H1 (cell line): ENCODE measurements at regions not wholly inside any gene's neighbourhood (a gene's known extent, or its start where the extent isn't known, plus 50 kb on each side); places are given as distances from the start of the nearest gene placed in this dataset.

ENCODE experiments used
- CTCF ChIA-PET: fragments of 300-600 bp; sonication (Branson Sonifier 250); formaldehyde crosslinking; loops from one replicate; lab custom pipeline; 2021; ENCODE audit not compliant: partially characterized antibody; lab: Charles Lee
- POLR2A ChIA-PET: fragments of 300-600 bp; sonication (Branson Sonifier 250); formaldehyde crosslinking; loops from one replicate; lab custom pipeline; 2021; ENCODE audit warnings: inconsistent platforms; ENCODE audit not compliant: partially characterized antibody; lab: Charles Lee
- DNase-seq, 2 experiments: peaks; one replicate each; pipeline versions ENCODE4 v3.0.0 to v3.0.0-alpha.2; 2010 to 2022; ENCODE audit warnings: low spot score in 2 of 2, low read depth in 1 of 2, mixed read lengths in 1 of 2
- FAIRE-seq: peaks from 2 replicates; lab custom pipeline; 2011; peaks lifted over from hg19 to GRCh38; lab: Jason Lieb, UNC
- H2AFZ ChIP-seq: 2 replicates; pipeline ENCODE4 v1.8.1; 2012; ENCODE audit warnings: low read length, inconsistent platforms
- H2AK5ac ChIP-seq: 2 replicates; pipeline ENCODE4 v1.6.1; 2013; ENCODE audit warnings: low read depth, low read length
- H2BK120ac ChIP-seq: replicated peaks from 2 replicates; pipeline ENCODE3; 2013; ENCODE audit warnings: low read depth, low read length, inconsistent platforms
- H2BK12ac ChIP-seq: 2 replicates; pipeline ENCODE4 v1.6.1; 2013; ENCODE audit warnings: low read depth, low read length
- H2BK15ac ChIP-seq: 2 replicates; pipeline ENCODE4 v1.6.1; 2013; ENCODE audit warnings: low read length
- H2BK20ac ChIP-seq: 2 replicates; pipeline ENCODE4 v1.6.1; 2013; ENCODE audit warnings: low read length
- H2BK5ac ChIP-seq: 2 replicates; pipeline ENCODE4 v1.6.1; 2013; ENCODE audit warnings: low read depth, low read length
- H3K14ac ChIP-seq: 2 replicates; pipeline ENCODE4 v1.6.1; 2013; ENCODE audit warnings: inconsistent platforms; ENCODE audit not compliant: insufficient read length
- H3K18ac ChIP-seq: 2 replicates; pipeline ENCODE4 v1.6.1; 2013; ENCODE audit warnings: low read length; ENCODE audit errors: extremely low read depth
- H3K23ac ChIP-seq: 2 replicates; pipeline ENCODE4 v1.6.1; 2013; ENCODE audit warnings: inconsistent platforms; ENCODE audit not compliant: insufficient read length
- H3K23me2 ChIP-seq: 2 replicates; pipeline ENCODE4 v1.6.1; 2013; ENCODE audit warnings: low read depth, low read length
- H3K27ac ChIP-seq: 2 replicates; pipeline ENCODE4 v1.6.1; 2011; ENCODE audit warnings: low read depth, low read length, inconsistent platforms
- H3K27me3 ChIP-seq, 4 experiments: replicated peaks in 1 of 4; 1 replicate in 1 of 4; 2 replicates in 3 of 4; pipeline versions ENCODE4 v1.6.1 to v1.8.1; 2011 to 2013; ENCODE audit warnings: low read length in 3 of 4, mild to moderate bottlenecking in 3 of 4, inconsistent platforms in 2 of 4, mixed read lengths in 2 of 4, moderate library complexity in 1 of 4; ENCODE audit not compliant: control insufficient read depth in 3 of 4, insufficient read depth in 3 of 4; ENCODE audit errors: extremely low read depth in 1 of 4
- H3K36me3 ChIP-seq, 4 experiments: 2 replicates each; pipeline versions ENCODE4 v1.6.1 to v1.8.1; 2011 to 2013; ENCODE audit warnings: mild to moderate bottlenecking in 4 of 4, low read length in 3 of 4, moderate library complexity in 2 of 4, control low read depth in 1 of 4, inconsistent platforms in 1 of 4; ENCODE audit not compliant: insufficient read depth in 4 of 4, control insufficient read depth in 2 of 4
- H3K4ac ChIP-seq: replicated peaks from 2 replicates; pipeline ENCODE3; 2013; ENCODE audit warnings: low read length, low read depth, mixed read lengths, inconsistent platforms; ENCODE audit not compliant: insufficient read length
- H3K4me1 ChIP-seq, 4 experiments: replicated peaks in 1 of 4; 1 replicate in 1 of 4; 2 replicates in 3 of 4; pipeline versions ENCODE4 v1.6.1 to v1.8.1; 2011 to 2013; ENCODE audit warnings: low read length in 3 of 4, inconsistent platforms in 2 of 4, mixed read lengths in 1 of 4; ENCODE audit not compliant: insufficient read depth in 4 of 4, control insufficient read depth in 3 of 4
- H3K4me2 ChIP-seq, 2 experiments: 2 replicates each; pipeline versions ENCODE4 v1.6.1 to v1.8.1; 2011 to 2013; ENCODE audit warnings: low read depth in 2 of 2, low read length in 2 of 2, control low read depth in 1 of 2, inconsistent platforms in 1 of 2, mild to moderate bottlenecking in 1 of 2; ENCODE audit not compliant: insufficient read depth in 1 of 2
- H3K4me3 ChIP-seq, 4 experiments: fragments of 200-600, 300-600 bp in 1 of 4; sonication (generic), shearing (Covaris generic), sonication (Bioruptor Twin) in 1 of 4; 2 replicates each; pipeline versions ENCODE4 v1.5.1 to v1.8.1; 2011 to 2016; ENCODE audit warnings: low read length in 4 of 4, low read depth in 3 of 4, control low read depth in 2 of 4, inconsistent platforms in 2 of 4, mild to moderate bottlenecking in 2 of 4, mixed read lengths in 1 of 4, moderate library complexity in 1 of 4; ENCODE audit not compliant: insufficient read depth in 2 of 4; ENCODE audit errors: extremely low read depth in 1 of 4
- H3K56ac ChIP-seq: replicated peaks from 2 replicates; pipeline ENCODE3; 2013; ENCODE audit warnings: low read depth, mild to moderate bottlenecking, mixed read lengths, low read length, inconsistent platforms; ENCODE audit not compliant: insufficient read length
- H3K79me1 ChIP-seq: 2 replicates; pipeline ENCODE4 v1.6.1; 2013; ENCODE audit warnings: low read depth, low read length, control low read depth
- H3K79me2 ChIP-seq, 2 experiments: 2 replicates each; pipeline versions ENCODE4 v1.6.1 to v1.8.1; 2012 to 2013; ENCODE audit warnings: low read length in 2 of 2, mild to moderate bottlenecking in 2 of 2, inconsistent platforms in 1 of 2; ENCODE audit not compliant: insufficient read depth in 2 of 2, control insufficient read depth in 1 of 2
- H3K9ac ChIP-seq, 4 experiments: replicated peaks in 1 of 4; 1 replicate in 1 of 4; 2 replicates in 3 of 4; pipeline versions ENCODE4 v1.6.1 to v1.8.1; 2011 to 2013; ENCODE audit warnings: low read depth in 3 of 4, low read length in 3 of 4, control low read depth in 2 of 4, mild to moderate bottlenecking in 2 of 4, moderate library complexity in 2 of 4, inconsistent platforms in 1 of 4; ENCODE audit errors: extremely low read depth in 1 of 4
- H3K9me3 ChIP-seq, 2 experiments: 2 replicates each; pipeline versions ENCODE4 v1.6.1 to v1.8.1; 2012 to 2013; ENCODE audit warnings: mild to moderate bottlenecking in 2 of 2, moderate library complexity in 2 of 2, control low read depth in 1 of 2, inconsistent platforms in 1 of 2, low read depth in 1 of 2, low read length in 1 of 2, mixed read lengths in 1 of 2; ENCODE audit not compliant: insufficient read depth in 2 of 2
- H4K20me1 ChIP-seq, 2 experiments: replicated peaks in 1 of 2; 2 replicates each; pipeline versions ENCODE3 to v1.8.1; 2011 to 2013; ENCODE audit warnings: inconsistent platforms in 2 of 2, low read length in 2 of 2, mild to moderate bottlenecking in 1 of 2; ENCODE audit not compliant: insufficient read depth in 2 of 2, control insufficient read depth in 1 of 2
- H4K5ac ChIP-seq: 2 replicates; pipeline ENCODE4 v1.6.1; 2013; ENCODE audit warnings: low read length, low read depth, mixed read lengths, inconsistent platforms; ENCODE audit not compliant: insufficient read length
- H4K8ac ChIP-seq: 2 replicates; pipeline ENCODE4 v1.8.0; 2013; ENCODE audit warnings: mild to moderate bottlenecking, moderate library complexity, low read length, inconsistent platforms; ENCODE audit not compliant: insufficient read depth; ENCODE audit errors: extremely low read depth
- H4K91ac ChIP-seq: replicated peaks from 2 replicates; pipeline ENCODE3; 2013; ENCODE audit warnings: low read length, mixed read lengths, inconsistent platforms; ENCODE audit not compliant: insufficient read length
- BCL11A ChIP-seq, 2 experiments: IDR thresholded peaks; one replicate each; pipeline ENCODE4 v1.6.1; 2011; ENCODE audit warnings: low read depth in 2 of 2, low read length in 2 of 2, mild to moderate bottlenecking in 2 of 2
- CBX8 ChIP-seq: fragments of 300-800, 300-1000 bp; sonication (generic); IDR thresholded peaks from 2 replicates; pipeline ENCODE4 v1.7.1; 2016; ENCODE audit warnings: low read depth, low read length, borderline replicate concordance
- FOSL1 ChIP-seq: IDR thresholded peaks from 2 replicates; pipeline ENCODE4 v1.6.1; 2011; ENCODE audit warnings: mild to moderate bottlenecking, low read depth, low read length, moderate library complexity; ENCODE audit not compliant: insufficient read depth
- GABPA ChIP-seq: IDR thresholded peaks from 2 replicates; pipeline ENCODE4 v1.6.1; 2011; ENCODE audit warnings: mild to moderate bottlenecking, low read length, moderate library complexity, borderline replicate concordance; ENCODE audit not compliant: insufficient read depth
- JUN ChIP-seq: IDR thresholded peaks from 2 replicates; pipeline ENCODE4 v1.6.1; 2011; ENCODE audit warnings: low read depth, mild to moderate bottlenecking, improper control_type of control experiment, low read length
- JUND ChIP-seq: IDR thresholded peaks from 2 replicates; pipeline ENCODE4 v1.6.1; 2011; ENCODE audit warnings: mild to moderate bottlenecking, improper control_type of control experiment, low read length
- NANOG ChIP-seq: IDR thresholded peaks from 2 replicates; pipeline ENCODE4 v1.6.1; 2011; ENCODE audit warnings: low read length, low read depth, mild to moderate bottlenecking, inconsistent platforms; ENCODE audit not compliant: insufficient read depth, poor library complexity, severe bottlenecking
- POLR2A ChIP-seq, 2 experiments: IDR thresholded peaks; 1 replicate in 1 of 2; 2 replicates in 1 of 2; pipeline ENCODE4 v1.6.1; 2011; ENCODE audit warnings: low read depth in 2 of 2, low read length in 2 of 2, mild to moderate bottlenecking in 2 of 2; ENCODE audit errors: control extremely low read depth in 1 of 2
- RXRA ChIP-seq: IDR thresholded peaks from 2 replicates; pipeline ENCODE4 v1.6.1; 2011; ENCODE audit warnings: low read depth, mild to moderate bottlenecking, low read length, moderate library complexity; ENCODE audit not compliant: insufficient read depth
- SIX5 ChIP-seq: IDR thresholded peaks from 2 replicates; pipeline ENCODE4 v1.6.1; 2011; ENCODE audit warnings: mild to moderate bottlenecking, low read depth, low read length
- WGBS, 2 experiments: shearing (Covaris generic) in 1 of 2; methylation state at CpG; one replicate each; pipeline versions ENCODE4 v1.1.6 to v1.1.7; 2013 to 2015; ENCODE audit warnings: low lambda C conversion rate in 2 of 2, mixed read lengths in 2 of 2, inconsistent platforms in 1 of 2, low coverage in 1 of 2, missing lambda C conversion rate in 1 of 2; ENCODE audit not compliant: insufficient replicate concordance in 2 of 2, insufficient coverage in 1 of 2, insufficient read length in 1 of 2; ENCODE audit errors: extremely low coverage in 1 of 2, missing lambda C conversion rate in 1 of 2; 5-methylcytosine and 5-hydroxymethylcytosine counted together

DNA sequence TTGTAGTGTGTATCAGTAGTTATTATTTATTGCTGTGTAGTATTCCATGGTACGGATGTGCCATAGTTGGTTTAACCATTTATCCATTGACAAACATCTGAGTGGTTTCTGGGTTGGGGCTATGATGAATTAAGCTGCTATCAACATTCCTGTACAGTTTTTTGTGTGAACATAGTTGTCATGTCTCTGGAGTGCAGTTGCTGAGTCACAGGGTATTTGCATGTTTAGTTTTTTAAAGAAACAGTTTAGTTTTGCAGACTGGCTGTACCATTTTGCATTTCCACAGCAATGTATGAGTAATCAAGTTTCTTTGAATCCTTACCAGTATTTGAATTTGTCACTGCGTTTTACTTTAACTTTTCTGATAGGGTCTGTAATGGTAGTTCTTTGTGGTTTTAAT lies 516.7 kb upstream of the CELF2 start:
- H3K4me2 ChIP-seq: no peak overlapping the region
- H4K20me1 ChIP-seq: no peaks in the 10 kb centered on the region
- DNase-seq (no peak), FAIRE-seq (no peak)
- no peak overlapping the region for H4K91ac ChIP-seq
- no peak overlapping the region for H3K4me3 ChIP-seq
- no peak overlapping the region for H2BK15ac ChIP-seq
- H2BK120ac ChIP-seq: no peak overlapping the region
- H2BK5ac ChIP-seq: no peak overlapping the region
- H3K79me1 ChIP-seq: no peaks in the 10 kb centered on the region
- ChIA-PET CTCF (no interaction called here), POLR2A (no interaction called here)
- H4K5ac ChIP-seq: no peak overlapping the region
- H3K56ac ChIP-seq: no peak overlapping the region
- H3K23ac ChIP-seq: no peak overlapping the region
- no peak overlapping the region for H3K9ac ChIP-seq
- no peak overlapping the region for H3K14ac ChIP-seq
- H2AFZ ChIP-seq: no peak overlapping the region
- no peak overlapping the region for H3K18ac ChIP-seq
- no peaks in the 10 kb centered on the region for H3K27me3 ChIP-seq
- H2BK20ac ChIP-seq: no peak overlapping the region
- no peaks in the 10 kb centered on the region for H3K79me2 ChIP-seq
- no peak overlapping the region for H2AK5ac ChIP-seq
- no peaks in the 10 kb centered on the region for H3K36me3 ChIP-seq
- peaks cover 0 to 3% of the 10 kb centered on the region in 2 experiments; a peak in 2 of 4 replicates for H3K9me3 ChIP-seq
- TF ChIP-seq GABPA: no peak
- TF ChIP-seq BCL11A (IDR thresholded peaks at IDR 0.05; ENCODE audit: low read depth in 2 of 2, low read length in 2 of 2): no peak
- TF ChIP-seq CBX8: no peak
- TF ChIP-seq FOSL1: no peak
- no peak for TF ChIP-seq NANOG
- no peak for TF ChIP-seq RXRA
- TF ChIP-seq SIX5: no peak
- TF ChIP-seq JUN: no peak
- TF ChIP-seq POLR2A (IDR thresholded peaks at IDR 0.05; ENCODE audit: control extremely low read depth in 1 of 2, low read depth in 2 of 2, low read length in 2 of 2): no peak
- TF ChIP-seq JUND: no peak
- no peaks in the 10 kb centered on the region for H3K23me2 ChIP-seq
- no peak overlapping the region for H3K27ac ChIP-seq
- H3K4me1 ChIP-seq: no peaks in the 10 kb centered on the region
- WGBS, 2 experiments: 92% methylated on average over 2 of the region's 2 CpGs; no CpG with 5 or more reads in 1 of the 2 experiments
- no peak overlapping the region for H4K8ac ChIP-seq
- no peak overlapping the region for H2BK12ac ChIP-seq
- H3K4ac ChIP-seq: no peak overlapping the region
